H54 (cell line): ENCODE measurements at regions not wholly inside any gene's neighbourhood (a gene's known extent, or its start where the extent isn't known, plus 50 kb on each side); places are given as distances from the start of the nearest gene placed in this dataset.

ENCODE experiments used
- DNase-seq: peaks from one replicate; pipeline ENCODE4 v3.0.0; 2011; ENCODE audit warnings: low spot score, mixed read lengths; ENCODE audit not compliant: insufficient read length
- FAIRE-seq: peaks from 3 replicates; lab custom pipeline; 2011; peaks lifted over from hg19 to GRCh38; lab: Jason Lieb, UNC
- POLR2A ChIP-seq: IDR thresholded peaks from 2 replicates; pipeline ENCODE4 v1.6.1; 2011; ENCODE audit warnings: low read depth, mild to moderate bottlenecking, low read length

GRCh38 chr1:222920169-222920568, 105.3 kb downstream of the DISP1 start:
- FAIRE-seq (no peak), DNase-seq (no peak)
- TF ChIP-seq POLR2A = no peak

GRCh38 chr1:222921945-222922344, 107.1 kb downstream of the DISP1 start:
- TF ChIP-seq POLR2A = no peak
- DNase-seq (no peak), FAIRE-seq (no peak)

GRCh38 chr1:222923506-222923905, 108.7 kb downstream of the DISP1 start:
- no peak for DNase-seq
- FAIRE-seq = no peak

GRCh38 chr1:222924136-222924706, 109.4 kb downstream of the DISP1 start:
- FAIRE-seq (no peak), DNase-seq (no peak)
- TF ChIP-seq POLR2A = no peak

More at GRCh38 chr1:222923506-222923905, 108.7 kb downstream of the DISP1 start:
- no peak for TF ChIP-seq POLR2A

DNA sequence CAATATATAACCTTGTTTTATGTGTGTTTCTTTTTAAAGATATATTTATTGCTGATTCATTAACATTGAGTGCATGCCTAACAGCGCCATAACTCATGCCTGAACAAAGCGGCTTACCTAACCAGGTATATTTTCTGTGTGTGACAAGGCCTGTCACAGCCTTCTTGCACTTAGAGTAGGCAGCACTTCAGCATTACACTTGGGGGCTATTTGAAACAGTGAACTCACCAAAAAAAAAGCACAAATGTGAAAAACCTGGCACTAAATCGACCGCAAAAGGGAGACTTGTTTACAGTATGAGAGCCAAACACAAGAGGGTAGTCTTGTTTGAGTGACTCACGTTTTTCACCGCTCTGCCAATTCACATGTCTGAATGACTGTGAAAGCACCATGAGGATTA, 111.7 kb downstream of the DISP1 start:
- no peak for TF ChIP-seq POLR2A
- no peak for FAIRE-seq
- DNase-seq = no peak

DNA sequence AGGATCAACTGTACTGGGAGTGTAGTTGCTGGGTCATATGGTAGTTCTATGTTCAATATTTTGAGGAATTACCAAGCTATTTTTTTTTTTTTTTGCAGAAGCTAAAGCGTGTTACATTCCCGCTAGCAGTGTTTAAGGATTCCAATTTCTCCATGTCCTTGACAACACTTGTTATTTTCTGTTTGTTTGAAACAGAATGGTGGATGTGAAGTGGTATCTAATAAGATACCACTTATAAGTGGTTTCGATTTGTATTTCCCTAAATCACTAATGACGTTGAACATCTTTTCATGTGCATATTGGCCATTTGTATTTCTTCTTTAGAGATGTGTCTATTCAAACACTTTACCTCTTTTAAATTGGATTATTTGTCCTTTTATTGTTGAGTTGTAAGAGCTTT, 112.2 kb downstream of the DISP1 start:
- DNase-seq = no peak
- FAIRE-seq = no peak
- no peak for TF ChIP-seq POLR2A

GRCh38 chr1:222928212-222928611, 113.4 kb downstream of the DISP1 start:
- FAIRE-seq = no peak
- TF ChIP-seq POLR2A = no peak
- DNase-seq = no peak

DNA sequence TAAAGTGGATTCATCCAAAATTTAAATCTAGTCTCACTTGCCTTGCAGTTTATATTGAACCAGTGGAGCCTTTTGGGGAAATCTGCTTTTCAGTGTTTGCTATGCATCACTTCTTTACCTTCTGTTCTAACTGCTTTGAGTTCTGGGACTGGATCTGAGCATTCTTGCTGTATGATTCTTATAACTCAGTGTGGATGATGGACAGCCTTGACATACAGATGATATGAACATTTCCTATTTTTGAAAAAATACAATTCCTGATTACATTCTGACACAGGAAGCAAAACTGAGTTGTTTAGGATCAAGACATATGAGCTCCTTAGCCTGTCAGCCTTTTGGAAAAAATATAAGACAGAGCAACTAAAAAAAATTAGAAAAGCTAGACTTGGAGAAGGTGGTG, 115.2 kb downstream of the DISP1 start:
- no peak for FAIRE-seq
- no peak for DNase-seq
- no peak for TF ChIP-seq POLR2A

- DNase-seq (no peak), FAIRE-seq (no peak)
- no peak for TF ChIP-seq POLR2A
Observed at GRCh38 chr1:222931023-222931422, 116.2 kb downstream of the DISP1 start.

GRCh38 chr1:222933273-222933672, 118.4 kb downstream of the DISP1 start:
- FAIRE-seq (no peak), DNase-seq (no peak)
- TF ChIP-seq POLR2A = no peak

DNA sequence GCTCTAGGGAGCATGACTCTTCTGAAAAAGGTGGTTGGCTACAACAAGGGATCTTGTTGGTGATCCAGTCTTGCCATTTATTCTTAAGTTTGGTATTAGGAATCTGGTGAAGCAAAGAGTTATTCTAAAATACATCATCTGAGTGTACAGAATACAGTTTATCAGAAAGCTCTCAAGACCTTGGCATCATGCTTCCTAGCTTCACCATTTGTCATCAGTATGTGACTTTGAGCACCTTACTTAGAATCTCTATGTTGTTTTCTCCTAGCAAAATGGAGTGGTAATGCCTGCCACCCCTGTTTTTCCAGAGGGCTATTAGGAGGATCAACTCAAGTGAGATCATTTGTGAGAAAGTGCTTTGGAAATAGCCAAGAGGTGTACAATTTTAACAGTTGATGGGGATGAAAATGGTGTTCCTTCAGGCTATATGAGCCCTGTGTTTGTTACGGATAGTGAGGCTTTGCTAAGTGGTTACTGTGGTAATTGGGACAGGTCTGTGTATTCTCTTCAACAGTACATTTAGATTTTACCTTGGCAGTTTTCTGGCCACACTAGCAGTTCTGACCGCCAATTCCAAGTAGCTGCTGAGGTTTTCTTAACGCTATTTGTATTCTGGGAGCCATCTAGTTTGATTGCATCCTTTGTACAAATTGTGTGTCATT, 120.5 kb downstream of the DISP1 start:
- TF ChIP-seq POLR2A = no peak
- FAIRE-seq (no peak), DNase-seq (no peak)

GRCh38 chr1:222936042-222936441, 121.2 kb downstream of the DISP1 start:
- DNase-seq = no peak
- no peak for FAIRE-seq
- no peak for TF ChIP-seq POLR2A

- TF ChIP-seq POLR2A = no peak
- DNase-seq (no peak), FAIRE-seq (no peak)
Observed at GRCh38 chr1:222938986-222939385, 124.1 kb downstream of the DISP1 start.

DNA sequence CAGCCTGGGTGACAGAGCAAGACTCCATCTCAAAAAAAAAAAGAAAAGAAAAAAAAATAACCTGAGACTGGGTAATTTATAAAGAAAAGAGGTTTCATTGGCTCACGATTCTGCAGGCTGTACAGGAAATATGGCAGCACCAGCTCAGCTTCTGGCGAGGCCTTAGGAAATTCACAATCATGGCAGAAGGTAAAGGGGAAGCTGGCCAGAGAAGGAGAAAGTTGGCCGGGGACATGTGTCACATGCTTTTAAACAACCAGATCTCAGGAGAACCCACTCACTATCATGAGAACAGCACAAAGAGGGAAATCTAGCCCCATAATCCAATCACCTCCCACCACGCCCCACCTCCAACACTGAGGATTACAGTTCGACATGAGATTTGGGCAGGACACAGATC, 125.3 kb downstream of the DISP1 start:
- no peak for FAIRE-seq
- no peak for DNase-seq
- TF ChIP-seq POLR2A = no peak

- DNase-seq (no peak), FAIRE-seq (no peak)
- TF ChIP-seq POLR2A = no peak
Observed at GRCh38 chr1:222940906-222941305, 126.1 kb downstream of the DISP1 start.

- DNase-seq (no peak), FAIRE-seq (no peak)
- TF ChIP-seq POLR2A = no peak
Observed at GRCh38 chr1:222941425-222941824, 126.6 kb downstream of the DISP1 start.
